SK-N-DZ (cell line): ENCODE measurements at regions not wholly inside any gene's neighbourhood (a gene's known extent, or its start where the extent isn't known, plus 50 kb on each side); places are given as distances from the start of the nearest gene placed in this dataset.

ENCODE experiments used
- small RNA-seq, 2 experiments: library from RNA; depleted of rRNA; stranded (forward); fragments of <200 nt; gene quantifications; one replicate each; pipeline ENCODE3, GENCODE V24; 2014

Small RNA genes in the stretch of these regions (small RNA-seq; reads per million reads assigned to genes)
- gene AC005002.2: 0 reads per million in 2 experiments
